Uterus (tissue), 3 donors: ENCODE measurements at regions not wholly inside any gene's neighbourhood (a gene's known extent, or its start where the extent isn't known, plus 50 kb on each side); places are given as distances from the start of the nearest gene placed in this dataset.
"Not testable (repeated sequence)": the region's sequence is repeated elsewhere in the genome, so short reads cannot be mapped to it uniquely, and the experiment has no call there.

Source experiments
- DNase-seq, 2 donors: peaks; one replicate each; pipeline ENCODE4 v3.0.0-alpha.2; 2019 to 2020
- H3K27ac ChIP-seq, 2 donors: fragments of 200-600 bp; sonication (generic); 1 replicate in 1 of 2; 2 replicates in 1 of 2; pipeline ENCODE4 v1.5.1; 2016 to 2018
- H3K27me3 ChIP-seq, 2 donors: fragments of 200-600 bp; sonication (generic); one replicate each; pipeline ENCODE4 v1.5.1; 2018 to 2019; ENCODE audit warnings: control low read depth in 1 of 2
- H3K36me3 ChIP-seq, 2 donors: fragments of 200-600 bp; sonication (generic); one replicate each; pipeline ENCODE4 v1.5.1; 2019; ENCODE audit warnings: control low read depth in 1 of 2
- H3K4me1 ChIP-seq, 2 donors: fragments of 200-600 bp; sonication (generic); one replicate each; pipeline ENCODE4 v1.5.1; 2018 to 2019; ENCODE audit warnings: control low read depth in 1 of 2
- H3K4me3 ChIP-seq, 2 donors: fragments of 200-600 bp; sonication (generic); 1 replicate in 1 of 2; 2 replicates in 1 of 2; pipeline ENCODE4 v1.5.1; 2018 to 2019; ENCODE audit warnings: mild to moderate bottlenecking in 1 of 2
- H3K9me3 ChIP-seq, 2 donors: fragments of 200-600 bp; sonication (generic); one replicate each; pipeline ENCODE4 v1.5.1; 2019; ENCODE audit warnings: control low read depth in 1 of 2
- CTCF ChIP-seq, 4 experiments: fragments of 200-600 bp in 2 of 4; fragments of 450-650 bp in 2 of 4; sonication (generic) in 2 of 4; IDR thresholded peaks; one replicate each; pipeline ENCODE4 v1.5.1; 2016 to 2019; ENCODE audit warnings: antibody characterized with exemption in 4 of 4, mild to moderate bottlenecking in 2 of 4, moderate library complexity in 1 of 4
- POLR2A ChIP-seq, 2 donors: fragments of 450-650 bp; IDR thresholded peaks; one replicate each; pipeline ENCODE4 v1.6.1; 2016; ENCODE audit warnings: antibody characterized with exemption in 2 of 2, mild to moderate bottlenecking in 1 of 2, moderate library complexity in 1 of 2
- intact Hi-C: fragments of 100-400 bp; cut with DNase I; formaldehyde crosslinking; loops from one replicate; pipeline ENCODE4 v1.15.1; 2023; ENCODE audit warnings: low total_unique reads
- donor health status: DM: yes; HTN: yes; CAD: no.

DNA sequence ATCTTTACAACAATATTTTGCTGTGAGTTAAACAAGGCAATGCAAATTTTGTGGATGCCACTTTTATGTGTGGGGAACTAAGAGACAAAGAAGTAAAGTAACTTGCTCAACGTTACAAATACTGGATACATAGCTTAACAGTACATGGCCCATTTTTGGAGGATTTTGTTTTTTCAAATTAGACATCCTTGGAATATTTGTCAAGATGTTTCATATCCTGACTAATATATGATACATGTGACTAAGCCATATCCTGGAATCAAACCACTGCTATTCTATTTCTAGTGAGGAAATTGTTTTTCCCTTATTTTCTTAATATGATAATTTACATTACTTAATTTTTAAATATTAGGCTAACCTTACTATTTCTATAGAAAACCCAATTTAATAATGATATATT is 529.8 kb downstream of the DMRTA1 start:
- Histone ChIP-seq H3K4me1 (no peaks in the 10 kb centered on the region), H3K27me3 (no peaks in the 10 kb centered on the region), H3K4me3 (no peak overlapping the region), H3K36me3 (no peaks in the 10 kb centered on the region), H3K27ac (no peak overlapping the region), H3K9me3 (no peaks in the 10 kb centered on the region)
- DNase-seq = no peak
- TF ChIP-seq POLR2A (IDR thresholded peaks at IDR 0.05) (no peak), CTCF (IDR thresholded peaks at IDR 0.05) (no peak)
- intact Hi-C loops = no loop called here

DNA sequence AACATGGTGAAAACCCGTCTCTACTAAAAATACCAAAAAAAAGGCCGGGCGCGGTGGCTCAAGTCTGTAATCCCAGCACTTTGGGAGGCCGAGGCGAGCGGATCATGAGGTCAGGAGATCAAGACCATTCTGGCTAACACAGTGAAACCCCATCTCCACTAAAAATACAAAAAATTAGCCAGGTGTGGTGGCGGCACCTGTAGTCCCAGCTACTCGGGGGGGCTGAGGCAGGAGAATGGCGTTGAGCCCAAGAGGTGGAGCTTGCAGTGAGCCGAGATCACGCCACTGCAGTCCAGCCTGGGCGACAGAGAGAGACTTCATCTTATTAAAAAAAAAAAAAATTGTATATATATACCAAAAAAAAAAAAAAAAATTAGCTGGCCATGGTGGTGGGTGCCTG is 533.8 kb downstream of the DMRTA1 start:
- H3K27me3 ChIP-seq, H3K9me3 ChIP-seq, H3K4me3 ChIP-seq, H3K27ac ChIP-seq, intact Hi-C loops, H3K4me1 ChIP-seq, DNase-seq, H3K36me3 ChIP-seq: not testable (repeated sequence)

- H3K27me3 ChIP-seq = no peaks in the 10 kb centered on the region
- no peak overlapping the region for H3K27ac ChIP-seq
- no peaks in the 10 kb centered on the region for H3K36me3 ChIP-seq
- no peak for DNase-seq
- intact Hi-C loops = no loop called here
- TF ChIP-seq CTCF (IDR thresholded peaks at IDR 0.05) (no peak), POLR2A (IDR thresholded peaks at IDR 0.05) (no peak)
- no peaks in the 10 kb centered on the region for H3K4me1 ChIP-seq
- no peak overlapping the region for H3K4me3 ChIP-seq
- no peaks in the 10 kb centered on the region for H3K9me3 ChIP-seq
These were observed 539.9 kb downstream of the DMRTA1 start for GRCh38 chr9:22986556-22986955.

- H3K4me3 ChIP-seq = no peak overlapping the region
- no peaks in the 10 kb centered on the region for H3K9me3 ChIP-seq
- H3K4me1 ChIP-seq = no peaks in the 10 kb centered on the region
- TF ChIP-seq POLR2A (IDR thresholded peaks at IDR 0.05) (no peak), CTCF (IDR thresholded peaks at IDR 0.05) (no peak)
- no peak overlapping the region for H3K27ac ChIP-seq
- no peak for DNase-seq
- intact Hi-C loops = no loop called here
- H3K36me3 ChIP-seq = no peaks in the 10 kb centered on the region
- H3K27me3 ChIP-seq = no peaks in the 10 kb centered on the region
These were observed 543.7 kb downstream of the DMRTA1 start for GRCh38 chr9:22990349-22990748.

DNA sequence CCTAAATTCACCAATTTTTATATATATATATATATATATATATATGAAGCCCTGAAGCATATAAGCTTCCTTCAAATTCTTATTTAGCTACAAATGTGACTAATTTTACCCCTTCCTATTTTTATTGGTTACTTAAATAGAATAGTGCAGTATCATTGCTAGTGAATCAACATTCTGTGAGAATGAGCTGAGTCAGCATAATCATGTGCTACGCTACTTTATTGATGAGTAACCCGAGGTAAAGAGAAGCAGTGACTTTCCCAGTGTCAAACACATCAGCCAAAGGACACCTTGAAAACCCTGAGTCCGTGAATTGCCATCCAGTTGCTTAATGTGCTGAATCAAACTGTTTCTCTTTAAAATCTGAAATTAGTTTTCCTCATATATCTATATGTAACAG is 546.2 kb downstream of the DMRTA1 start:
- intact Hi-C loops = no loop called here
- Histone ChIP-seq H3K27ac (no peak overlapping the region), H3K4me3 (no peak overlapping the region), H3K9me3 (no peaks in the 10 kb centered on the region), H3K4me1 (no peaks in the 10 kb centered on the region), H3K27me3 (no peaks in the 10 kb centered on the region), H3K36me3 (no peaks in the 10 kb centered on the region)
- DNase-seq = no peak
- TF ChIP-seq POLR2A (IDR thresholded peaks at IDR 0.05) (no peak), CTCF (IDR thresholded peaks at IDR 0.05) (no peak)

DNA sequence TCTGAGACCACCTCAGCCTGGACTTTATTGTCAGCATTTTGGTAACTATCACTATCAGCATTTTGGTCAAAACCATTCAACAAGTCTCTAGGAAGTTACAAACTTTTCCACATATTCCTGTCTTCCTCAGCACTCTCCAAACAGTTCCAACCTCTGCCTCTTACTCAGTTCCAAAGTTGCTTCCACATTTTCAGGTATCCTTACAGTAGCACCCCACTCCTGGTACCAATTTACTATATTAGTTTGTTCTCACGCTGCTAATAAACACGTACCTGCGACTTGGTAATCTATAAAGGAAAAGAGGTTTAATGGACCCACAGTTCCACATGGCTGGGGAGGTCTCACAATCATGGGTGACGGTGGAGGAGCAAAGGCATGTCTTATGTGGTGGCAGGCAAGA is 551.3 kb downstream of the DMRTA1 start:
- intact Hi-C loops = no loop called here
- no peaks in the 10 kb centered on the region for H3K9me3 ChIP-seq
- no peaks in the 10 kb centered on the region for H3K4me1 ChIP-seq
- H3K27me3 ChIP-seq = no peaks in the 10 kb centered on the region
- H3K27ac ChIP-seq = no peak overlapping the region
- H3K36me3 ChIP-seq = no peaks in the 10 kb centered on the region
- TF ChIP-seq POLR2A (IDR thresholded peaks at IDR 0.05) (no peak), CTCF (IDR thresholded peaks at IDR 0.05) (no peak)
- H3K4me3 ChIP-seq = no peak overlapping the region
- DNase-seq = no peak
